GM12878 (cell line): ENCODE measurements at regions not wholly inside any gene's neighbourhood (a gene's known extent, or its start where the extent isn't known, plus 50 kb on each side); places are given as distances from the start of the nearest gene placed in this dataset.

Source experiments
- ATAC-seq: fragments of 200-7000 bp; cut with Tn5 transposase; 3 replicates; pipeline ENCODE4 v1.9.1; 2020; ENCODE audit warnings: mild to moderate bottlenecking, moderate library complexity
- BruUV-seq: library from RNA; stranded (reverse); fragments of 400-500 nt; replicated peaks from 2 replicates; lab custom pipeline; 2021; lab: Mats Ljungman, UMichigan
- CTCF ChIA-PET: fragments of 300-600 bp; sonication (Branson Sonifier 250); formaldehyde crosslinking; extraction: SDS; loops from one replicate; lab custom pipeline; 2021; ENCODE audit warnings: inconsistent platforms; lab: Yijun Ruan, JAX
- POLR2A ChIA-PET: fragments of 350-600 bp; formaldehyde crosslinking; extraction: SDS; loops from one replicate; lab custom pipeline; 2021; ENCODE audit warnings: inconsistent platforms; lab: Charles Lee
- RAD21 ChIA-PET: fragments of 300-600 bp; sonication (Branson Sonifier 250); formaldehyde crosslinking; loops from one replicate; lab custom pipeline; 2023; ENCODE audit warnings: antibody characterized with exemption; ENCODE audit not compliant: unreplicated experiment; lab: Charles Lee
- SMC1A ChIA-PET: fragments of 300-600 bp; sonication (Branson Sonifier 250); formaldehyde crosslinking; loops from one replicate; lab custom pipeline; 2023; ENCODE audit not compliant: unreplicated experiment, uncharacterized antibody; lab: Charles Lee
- DNase-seq: peaks from one replicate; pipeline ENCODE4 v3.0.0-alpha.2; 2011; ENCODE audit warnings: low read depth, low spot score
- FAIRE-seq: peaks from 3 replicates; lab custom pipeline; 2011; peaks lifted over from hg19 to GRCh38; lab: Jason Lieb, UNC
- H2AFZ ChIP-seq: 2 replicates; pipeline ENCODE4 v1.6.0; 2011; ENCODE audit warnings: low read depth, low read length, control low read depth; ENCODE audit not compliant: control insufficient read depth
- H3K27ac ChIP-seq: 2 replicates; pipeline ENCODE4 v1.5.1; 2011; ENCODE audit warnings: control low read depth; ENCODE audit not compliant: control insufficient read depth, insufficient read depth
- H3K27me3 ChIP-seq, 2 experiments: replicated peaks in 1 of 2; 2 replicates each; pipeline versions ENCODE4 v1.6.0 to v1.6.1; 2011; ENCODE audit warnings: low read length in 1 of 2; ENCODE audit not compliant: control insufficient read depth in 2 of 2, insufficient read depth in 2 of 2
- H3K36me3 ChIP-seq, 2 experiments: 2 replicates each; pipeline ENCODE4 v1.5.1; 2011; ENCODE audit warnings: low read length in 1 of 2; ENCODE audit not compliant: control insufficient read depth in 2 of 2, insufficient read depth in 2 of 2
- H3K4me1 ChIP-seq: 2 replicates; pipeline ENCODE4 v1.6.1; 2011; ENCODE audit warnings: mild to moderate bottlenecking, low read length, moderate library complexity, mixed read lengths; ENCODE audit not compliant: control insufficient read depth, insufficient read depth
- H3K4me2 ChIP-seq: 2 replicates; pipeline ENCODE4 v1.6.0; 2011; ENCODE audit warnings: control low read depth; ENCODE audit not compliant: control insufficient read depth, insufficient read depth
- H3K4me3 ChIP-seq: fragments of 200-600 bp; sonication (generic); 2 replicates; pipeline ENCODE4 v1.5.1; 2016
- H3K79me2 ChIP-seq: 2 replicates; pipeline ENCODE4 v1.6.0; 2011; ENCODE audit warnings: low read length; ENCODE audit not compliant: control insufficient read depth, insufficient read depth
- H3K9ac ChIP-seq: 2 replicates; pipeline ENCODE4 v1.8.0; 2011; ENCODE audit warnings: low read length, control low read depth, mixed read lengths; ENCODE audit not compliant: control insufficient read depth, insufficient read depth
- H3K9me3 ChIP-seq: replicated peaks from 3 replicates; pipeline ENCODE4 v1.5.1; 2011; ENCODE audit warnings: mild to moderate bottlenecking, low read length; ENCODE audit not compliant: control insufficient read depth, insufficient read depth
- H4K20me1 ChIP-seq: 2 replicates; pipeline ENCODE4 v1.6.0; 2011; ENCODE audit not compliant: control insufficient read depth, insufficient read depth
- ASH2L ChIP-seq: fragments of 300-600, 200-600 bp; sonication (generic); IDR thresholded peaks from 2 replicates; pipeline ENCODE4 v1.6.1; 2017; ENCODE audit warnings: low read depth, mild to moderate bottlenecking, borderline replicate concordance
- ATF7 ChIP-seq: fragments of 450-650 bp; IDR thresholded peaks from 2 replicates; pipeline ENCODE4 v1.6.1; 2016; ENCODE audit warnings: low read depth, mild to moderate bottlenecking
- BHLHE40 ChIP-seq, 2 experiments: fragments of 450-650 bp in 1 of 2; IDR thresholded peaks; 2 replicates each; pipeline ENCODE4 v1.6.1; 2011 to 2017; ENCODE audit warnings: low read depth in 2 of 2, borderline replicate concordance in 1 of 2, improper control_type of control experiment in 1 of 2, low read length in 1 of 2, mild to moderate bottlenecking in 1 of 2
- CBX5 ChIP-seq: sonication (generic); IDR thresholded peaks from 2 replicates; pipeline ENCODE4 v1.6.1; 2016; ENCODE audit warnings: low read depth, moderate library complexity, mild to moderate bottlenecking, inconsistent platforms
- EED ChIP-seq: sonication (generic); IDR thresholded peaks from 2 replicates; pipeline ENCODE4 v1.6.1; 2016; ENCODE audit warnings: antibody characterized with exemption, low read depth
- HDGF ChIP-seq: fragments of 450-650 bp; IDR thresholded peaks from 2 replicates; pipeline ENCODE4 v1.6.1; 2016; ENCODE audit warnings: antibody characterized with exemption
- KLF5 ChIP-seq: fragments of 450-650 bp; IDR thresholded peaks from 2 replicates; pipeline ENCODE4 v1.6.1; 2014; ENCODE audit warnings: mild to moderate bottlenecking; ENCODE audit not compliant: partially characterized antibody
- MEF2B ChIP-seq: fragments of 450-650 bp; IDR thresholded peaks from 2 replicates; pipeline ENCODE4 v1.6.1; 2018; ENCODE audit warnings: mild to moderate bottlenecking, moderate library complexity; ENCODE audit not compliant: partially characterized antibody, poor library complexity, severe bottlenecking
- MTA2 ChIP-seq: fragments of 450-650 bp; IDR thresholded peaks from 2 replicates; pipeline ENCODE4 v1.6.1; 2016; ENCODE audit warnings: low read depth, mild to moderate bottlenecking, moderate library complexity
- NFYB ChIP-seq: IDR thresholded peaks from 2 replicates; pipeline ENCODE4 v1.6.1; 2011; ENCODE audit warnings: low read depth, mild to moderate bottlenecking, low read length, improper control_type of control experiment, moderate library complexity; ENCODE audit not compliant: insufficient read depth
- NKRF ChIP-seq: fragments of 450-650 bp; conservative IDR thresholded peaks from 2 replicates; pipeline ENCODE4 v1.6.1; 2017; ENCODE audit warnings: mild to moderate bottlenecking, moderate library complexity
- SMARCA5 ChIP-seq: fragments of 450-650 bp; IDR thresholded peaks from 2 replicates; pipeline ENCODE4 v1.6.1; 2017; ENCODE audit warnings: mild to moderate bottlenecking
- SUZ12 ChIP-seq: fragments of 200-600 bp; sonication (generic); IDR thresholded peaks from one replicate; pipeline ENCODE4 v1.6.1; 2018; ENCODE audit warnings: antibody characterized with exemption, mild to moderate bottlenecking; ENCODE audit not compliant: unreplicated experiment
- TCF7 ChIP-seq: IDR thresholded peaks from 2 replicates; pipeline ENCODE4 v1.6.1; 2014; ENCODE audit warnings: antibody characterized with exemption, borderline replicate concordance
- WRNIP1 ChIP-seq: IDR thresholded peaks from 2 replicates; pipeline ENCODE4 v1.6.1; 2011; ENCODE audit warnings: low read depth, low read length, improper control_type of control experiment, borderline replicate concordance
- WGBS: methylation state at CpG from one replicate; pipeline ENCODE4 v1.1.6; 2016; ENCODE audit warnings: low lambda C conversion rate; ENCODE audit not compliant: insufficient replicate concordance, insufficient coverage; ENCODE audit errors: missing lambda C conversion rate; 5-methylcytosine and 5-hydroxymethylcytosine counted together
- in situ Hi-C: fragments of 300-500 bp; cut with MboI; formaldehyde crosslinking; loops from 9 replicates; pipeline ENCODE4 v1.14.3; 2018; ENCODE audit warnings: mixed read lengths
- intact Hi-C: fragments of 100-400 bp; cut with micrococcal nuclease; formaldehyde crosslinking; loops from one replicate; pipeline ENCODE4 v1.14.2; 2022; ENCODE audit not compliant: unreplicated experiment
- TF ChIP-seq, protein P1 (sequence below): fragments of 450-650 bp; IDR thresholded peaks from 2 replicates; pipeline ENCODE4 v1.6.1; 2017; ENCODE audit warnings: mild to moderate bottlenecking, moderate library complexity

DNA sequence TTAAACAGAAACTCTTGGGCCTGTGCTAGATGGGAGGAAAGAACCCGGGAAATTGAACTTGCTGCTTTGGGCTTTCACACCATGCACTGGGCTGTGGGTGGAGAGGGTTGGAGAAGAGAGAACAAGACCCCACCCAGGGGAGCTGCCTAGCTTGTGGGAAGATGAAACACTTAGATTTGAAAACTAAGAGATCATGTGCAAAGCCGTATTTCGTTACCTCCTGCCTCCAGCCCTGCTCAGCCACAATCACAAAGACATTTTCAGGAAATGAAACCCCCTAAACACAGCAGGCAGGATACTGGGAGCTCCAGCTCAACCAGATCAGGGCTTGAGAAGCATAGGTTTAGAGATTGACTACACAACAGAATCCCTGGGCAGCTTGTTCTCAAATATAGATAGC is 183.0 kb upstream of the C2CD4B start:
- Histone ChIP-seq H3K4me2 (no peak overlapping the region), H3K4me3 (no peak overlapping the region), H3K9me3 (no peaks in the 10 kb centered on the region), H2AFZ (no peak overlapping the region), H3K36me3 (no peaks in the 10 kb centered on the region), H3K27me3 (no peaks in the 10 kb centered on the region), H4K20me1 (no peaks in the 10 kb centered on the region)
- in situ Hi-C loops = no loop called here
- TF ChIP-seq MTA2 (no peak), EED (no peak), ATF7 (no peak), BHLHE40 (IDR thresholded peaks at IDR 0.05; ENCODE audit: borderline replicate concordance in 1 of 2, low read depth in 2 of 2, low read length in 1 of 2) (no peak), SMARCA5 (no peak), TCF7 (no peak), NFYB (no peak), NKRF (no peak), HDGF (no peak), KLF5 (no peak), MEF2B (no peak), CBX5 (no peak), SUZ12 (no peak), ASH2L (no peak), WRNIP1 (no peak)
- TF ChIP-seq, protein P1, sequence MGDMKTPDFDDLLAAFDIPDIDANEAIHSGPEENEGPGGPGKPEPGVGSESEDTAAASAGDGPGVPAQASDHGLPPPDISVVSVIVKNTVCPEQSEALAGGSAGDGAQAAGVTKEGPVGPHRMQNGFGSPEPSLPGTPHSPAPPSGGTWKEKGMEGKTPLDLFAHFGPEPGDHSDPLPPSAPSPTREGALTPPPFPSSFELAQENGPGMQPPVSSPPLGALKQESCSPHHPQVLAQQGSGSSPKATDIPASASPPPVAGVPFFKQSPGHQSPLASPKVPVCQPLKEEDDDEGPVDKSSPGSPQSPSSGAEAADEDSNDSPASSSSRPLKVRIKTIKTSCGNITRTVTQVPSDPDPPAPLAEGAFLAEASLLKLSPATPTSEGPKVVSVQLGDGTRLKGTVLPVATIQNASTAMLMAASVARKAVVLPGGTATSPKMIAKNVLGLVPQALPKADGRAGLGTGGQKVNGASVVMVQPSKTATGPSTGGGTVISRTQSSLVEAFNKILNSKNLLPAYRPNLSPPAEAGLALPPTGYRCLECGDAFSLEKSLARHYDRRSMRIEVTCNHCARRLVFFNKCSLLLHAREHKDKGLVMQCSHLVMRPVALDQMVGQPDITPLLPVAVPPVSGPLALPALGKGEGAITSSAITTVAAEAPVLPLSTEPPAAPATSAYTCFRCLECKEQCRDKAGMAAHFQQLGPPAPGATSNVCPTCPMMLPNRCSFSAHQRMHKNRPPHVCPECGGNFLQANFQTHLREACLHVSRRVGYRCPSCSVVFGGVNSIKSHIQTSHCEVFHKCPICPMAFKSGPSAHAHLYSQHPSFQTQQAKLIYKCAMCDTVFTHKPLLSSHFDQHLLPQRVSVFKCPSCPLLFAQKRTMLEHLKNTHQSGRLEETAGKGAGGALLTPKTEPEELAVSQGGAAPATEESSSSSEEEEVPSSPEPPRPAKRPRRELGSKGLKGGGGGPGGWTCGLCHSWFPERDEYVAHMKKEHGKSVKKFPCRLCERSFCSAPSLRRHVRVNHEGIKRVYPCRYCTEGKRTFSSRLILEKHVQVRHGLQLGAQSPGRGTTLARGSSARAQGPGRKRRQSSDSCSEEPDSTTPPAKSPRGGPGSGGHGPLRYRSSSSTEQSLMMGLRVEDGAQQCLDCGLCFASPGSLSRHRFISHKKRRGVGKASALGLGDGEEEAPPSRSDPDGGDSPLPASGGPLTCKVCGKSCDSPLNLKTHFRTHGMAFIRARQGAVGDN = no peak
- TF ChIP-seq, all 136 proteins: peak for 0
- ChIA-PET SMC1A (interaction anchor here (0.9 kb wide), 1 partner anchor 11 kb away, joined by 3 read pairs; no protein-coding TSS in a partner anchor), CTCF (interaction anchor here (0.6 kb wide), 1 partner anchor 105 kb away, joined by 3 read pairs; no protein-coding TSS in a partner anchor), POLR2A (no interaction called here), RAD21 (no interaction called here)
- H3K27ac ChIP-seq = no peak overlapping the region
- WGBS = 57% methylated on average over 3 of the region's 3 CpGs
- FAIRE-seq (no peak), ATAC-seq (no peak), DNase-seq (no peak)
- no TSS peak for BruUV-seq
- H3K4me1 ChIP-seq = no peaks in the 10 kb centered on the region
- H3K9ac ChIP-seq = no peak overlapping the region
- H3K79me2 ChIP-seq = no peaks in the 10 kb centered on the region
- intact Hi-C loops = no loop called here
